ENCODE measurements at regions not wholly inside any gene's neighbourhood (a gene's known extent, or its start where the extent isn't known, plus 50 kb on each side); places are given as distances from the start of the nearest gene placed in this dataset.

DNA sequence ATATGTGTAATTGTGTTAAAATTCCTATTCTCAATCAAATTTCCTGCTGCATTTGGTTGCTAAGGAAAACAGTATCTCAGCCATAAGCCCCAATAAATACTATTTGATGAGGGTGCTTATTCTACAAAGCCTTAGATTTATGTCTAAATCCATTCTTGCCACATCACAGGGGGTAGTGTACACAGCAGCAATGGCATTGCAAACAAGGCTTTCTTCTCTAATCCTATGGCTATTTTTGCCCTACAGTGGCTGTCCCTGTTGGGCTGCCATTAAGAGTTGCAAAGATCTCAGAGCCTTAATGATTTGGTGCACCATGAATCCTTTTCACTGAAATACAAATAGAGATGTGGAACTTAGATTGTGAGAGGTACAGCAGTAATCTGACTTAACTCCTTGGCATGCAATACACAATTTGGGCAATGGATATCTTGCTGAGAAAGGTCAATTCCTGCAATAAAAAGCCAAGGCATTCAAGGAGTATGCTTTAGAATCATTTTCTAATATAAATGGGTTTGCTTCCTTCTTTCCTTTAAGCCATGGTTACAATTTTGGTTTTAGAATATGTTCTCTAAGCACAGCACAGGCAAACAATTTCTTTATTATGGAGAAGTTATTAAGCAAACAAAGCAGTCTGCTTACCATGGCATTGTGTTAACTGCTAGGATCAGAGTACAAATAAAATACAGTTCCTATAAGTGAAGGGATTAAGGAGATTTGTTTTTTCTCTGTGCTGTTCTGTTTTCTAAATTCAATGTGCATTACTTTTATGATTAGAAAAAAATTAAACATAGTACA, 69.8 kb upstream of the CD302 start:
- POLR2A ChIA-PET = no interaction called here

DNA sequence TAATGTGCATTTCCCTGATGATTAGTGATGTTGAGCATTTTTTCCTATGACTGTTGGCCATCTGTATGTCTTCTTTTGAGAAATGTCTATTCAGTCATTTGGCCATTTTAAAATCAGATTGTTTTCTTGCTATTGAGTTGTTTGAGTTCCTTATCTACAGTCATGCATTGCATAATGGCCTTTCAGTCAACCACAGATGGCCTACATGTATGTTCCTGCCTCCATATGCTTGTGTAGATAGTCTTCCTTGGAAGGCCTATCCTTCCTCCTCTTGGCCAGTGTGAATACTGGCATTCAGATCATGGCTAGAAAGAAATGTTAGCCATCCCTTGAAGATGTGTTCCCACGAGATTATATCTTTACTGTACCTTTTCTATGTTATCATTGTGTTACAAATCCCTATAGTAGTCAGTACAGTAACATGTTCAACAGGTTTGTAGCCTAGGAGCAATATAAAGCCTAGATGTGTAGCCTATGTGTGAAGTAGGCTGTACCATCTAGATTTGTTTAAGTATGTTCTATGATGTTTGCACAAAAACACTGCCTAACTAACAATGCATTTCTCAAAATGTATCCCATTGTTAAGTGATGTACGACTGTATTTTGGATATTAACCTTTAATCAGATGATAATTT, 65.6 kb upstream of the CD302 start:
- DNase-seq = no peak
- POLR2A ChIA-PET = no interaction called here
- Histone ChIP-seq H3K9me3 (no peaks in the 10 kb centered on the region), H3K36me3 (replicated peaks in 1 of 2; ENCODE audit: control insufficient read depth in 1 of 2, insufficient read depth in 2 of 2, low read length in 1 of 2) (no peaks in the 10 kb centered on the region), H3K4me3 (ENCODE audit: low read depth in 2 of 2, low read length in 1 of 2) (no peak overlapping the region), H3K79me2 (ENCODE audit: insufficient read depth) (no peaks in the 10 kb centered on the region), H3K27me3 (ENCODE audit: insufficient read depth) (peaks cover 4% of the 10 kb centered on the region; the same call in 1 of the 2 replicates), H3F3A (replicated peaks; ENCODE audit: insufficient read depth) (no peaks in the 10 kb centered on the region), H3K27ac (ENCODE audit: low read depth in 2 of 2, low read length in 1 of 2) (no peak overlapping the region), H3K9me2 (no peaks in the 10 kb centered on the region), H2AFZ (ENCODE audit: low read depth) (no peak overlapping the region), H3K9ac (no peak overlapping the region), H4K20me1 (ENCODE audit: insufficient read depth) (no peaks in the 10 kb centered on the region), H3K4me1 (ENCODE audit: control insufficient read depth in 1 of 2, insufficient read depth in 2 of 2, low read depth in 1 of 2, low read length in 1 of 2) (no peaks in the 10 kb centered on the region), H3K4me2 (no peak overlapping the region)
- WGBS (ENCODE audit: low lambda C conversion rate) = 34% methylated on average over 2 of the region's 2 CpGs
- CTCF ChIA-PET = no interaction called here
- TF ChIP-seq RCOR1 (IDR thresholded peaks at IDR 0.05; ENCODE audit: low read length) = no peak
- TF ChIP-seq EZH2phosphoT487 (IDR thresholded peaks at IDR 0.05; ENCODE audit: borderline replicate concordance, low read depth) = no peak
- no peak for TF ChIP-seq GABPA (IDR thresholded peaks at IDR 0.05; ENCODE audit: low read depth)
- TF ChIP-seq FOSL2 (IDR thresholded peaks at IDR 0.05; ENCODE audit: borderline replicate concordance, low read depth) = no peak
- TF ChIP-seq, protein P1, sequence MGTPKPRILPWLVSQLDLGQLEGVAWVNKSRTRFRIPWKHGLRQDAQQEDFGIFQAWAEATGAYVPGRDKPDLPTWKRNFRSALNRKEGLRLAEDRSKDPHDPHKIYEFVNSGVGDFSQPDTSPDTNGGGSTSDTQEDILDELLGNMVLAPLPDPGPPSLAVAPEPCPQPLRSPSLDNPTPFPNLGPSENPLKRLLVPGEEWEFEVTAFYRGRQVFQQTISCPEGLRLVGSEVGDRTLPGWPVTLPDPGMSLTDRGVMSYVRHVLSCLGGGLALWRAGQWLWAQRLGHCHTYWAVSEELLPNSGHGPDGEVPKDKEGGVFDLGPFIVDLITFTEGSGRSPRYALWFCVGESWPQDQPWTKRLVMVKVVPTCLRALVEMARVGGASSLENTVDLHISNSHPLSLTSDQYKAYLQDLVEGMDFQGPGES (IDR thresholded peaks at IDR 0.05; ENCODE audit: low read depth, low read length) = no peak
- no peak for TF ChIP-seq RXRA (IDR thresholded peaks at IDR 0.05; ENCODE audit: borderline replicate concordance, low read depth)
- TF ChIP-seq POLR2AphosphoS5 (IDR thresholded peaks at IDR 0.05; ENCODE audit: low read depth, low read length) = no peak
- TF ChIP-seq FOXJ3 (CRISPR knock-in tag; IDR thresholded peaks at IDR 0.05) = no peak
- TF ChIP-seq NRF1 (IDR thresholded peaks at IDR 0.05; ENCODE audit: low read depth, low read length) = no peak
- no peak for TF ChIP-seq SIN3A (IDR thresholded peaks at IDR 0.05; ENCODE audit: borderline replicate concordance, low read depth, low read length)
- TF ChIP-seq, protein P2, sequence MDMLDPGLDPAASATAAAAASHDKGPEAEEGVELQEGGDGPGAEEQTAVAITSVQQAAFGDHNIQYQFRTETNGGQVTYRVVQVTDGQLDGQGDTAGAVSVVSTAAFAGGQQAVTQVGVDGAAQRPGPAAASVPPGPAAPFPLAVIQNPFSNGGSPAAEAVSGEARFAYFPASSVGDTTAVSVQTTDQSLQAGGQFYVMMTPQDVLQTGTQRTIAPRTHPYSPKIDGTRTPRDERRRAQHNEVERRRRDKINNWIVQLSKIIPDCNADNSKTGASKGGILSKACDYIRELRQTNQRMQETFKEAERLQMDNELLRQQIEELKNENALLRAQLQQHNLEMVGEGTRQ (IDR thresholded peaks at IDR 0.05; ENCODE audit: borderline replicate concordance, low read depth, low read length) = no peak
- no peak for TF ChIP-seq YY1 (IDR thresholded peaks at IDR 0.05; ENCODE audit: low read depth)
- no peak for TF ChIP-seq CHD2 (IDR thresholded peaks at IDR 0.05; ENCODE audit: low read length, partially characterized antibody)
- no peak for TF ChIP-seq SMC3 (IDR thresholded peaks at IDR 0.05; ENCODE audit: low read depth, low read length)
- no peak for TF ChIP-seq JUND (IDR thresholded peaks at IDR 0.05)

More for the DNA sequence above, 69.8 kb upstream of the CD302 start:
- H3K9me2 ChIP-seq = no peaks in the 10 kb centered on the region
- no peaks in the 10 kb centered on the region for H3K79me2 ChIP-seq (ENCODE audit: insufficient read depth)
- no peaks in the 10 kb centered on the region for H3K27me3 ChIP-seq (ENCODE audit: insufficient read depth)
- no peak overlapping the region for H3K4me2 ChIP-seq
- no peaks in the 10 kb centered on the region for H3K36me3 ChIP-seq (replicated peaks in 1 of 2; ENCODE audit: control insufficient read depth in 1 of 2, insufficient read depth in 2 of 2, low read length in 1 of 2)
- no peak overlapping the region for H3K27ac ChIP-seq (ENCODE audit: low read depth in 2 of 2, low read length in 1 of 2)
- H3K4me3 ChIP-seq (ENCODE audit: low read depth in 2 of 2, low read length in 1 of 2) = no peak overlapping the region
- H2AFZ ChIP-seq (ENCODE audit: low read depth) = no peak overlapping the region
- no peaks in the 10 kb centered on the region for H3F3A ChIP-seq (replicated peaks; ENCODE audit: insufficient read depth)
- DNase-seq = no peak
- no peak overlapping the region for H3K9ac ChIP-seq
- no peaks in the 10 kb centered on the region for H3K9me3 ChIP-seq
- CTCF ChIA-PET = no interaction called here
- TF ChIP-seq TEAD4 (IDR thresholded peaks at IDR 0.05; ENCODE audit: borderline replicate concordance, insufficient read depth) (no peak), GABPA (IDR thresholded peaks at IDR 0.05; ENCODE audit: low read depth) (no peak), RAD21 (IDR thresholded peaks at IDR 0.05; ENCODE audit: low read length) (no peak), RFX5 (IDR thresholded peaks at IDR 0.05; ENCODE audit: low read length) (no peak), FOSL2 (IDR thresholded peaks at IDR 0.05; ENCODE audit: borderline replicate concordance, low read depth) (no peak), TAF1 (IDR thresholded peaks at IDR 0.05; ENCODE audit: borderline replicate concordance, low read depth, low read length) (no peak), EZH2phosphoT487 (IDR thresholded peaks at IDR 0.05; ENCODE audit: borderline replicate concordance, low read depth) (no peak), GATA2 (CRISPR knock-in tag; IDR thresholded peaks at IDR 0.05) (no peak), CHD2 (IDR thresholded peaks at IDR 0.05; ENCODE audit: low read length, partially characterized antibody) (no peak), ELF1 (IDR thresholded peaks at IDR 0.05) (no peak), RCOR1 (IDR thresholded peaks at IDR 0.05; ENCODE audit: low read length) (no peak), SIN3A (IDR thresholded peaks at IDR 0.05; ENCODE audit: borderline replicate concordance, low read depth, low read length) (no peak)
- H3K4me1 ChIP-seq (ENCODE audit: control insufficient read depth in 1 of 2, insufficient read depth in 2 of 2, low read depth in 1 of 2, low read length in 1 of 2) = no peaks in the 10 kb centered on the region
- H4K20me1 ChIP-seq (ENCODE audit: insufficient read depth) = no peaks in the 10 kb centered on the region
